HG03439 (cell line): ENCODE measurements at regions not wholly inside any gene's neighbourhood (a gene's known extent, or its start where the extent isn't known, plus 50 kb on each side); places are given as distances from the start of the nearest gene placed in this dataset.
"Not testable (repeated sequence)": the region's sequence is repeated elsewhere in the genome, so short reads cannot be mapped to it uniquely, and the experiment has no call there.

Source experiments
- ATAC-seq: cut with Tn5 transposase; IDR thresholded peaks from one replicate; pipeline ENCODE4 v1.9.1; 2021; ENCODE audit warnings: mild to moderate bottlenecking, moderate library complexity; ENCODE audit not compliant: unreplicated experiment

DNA sequence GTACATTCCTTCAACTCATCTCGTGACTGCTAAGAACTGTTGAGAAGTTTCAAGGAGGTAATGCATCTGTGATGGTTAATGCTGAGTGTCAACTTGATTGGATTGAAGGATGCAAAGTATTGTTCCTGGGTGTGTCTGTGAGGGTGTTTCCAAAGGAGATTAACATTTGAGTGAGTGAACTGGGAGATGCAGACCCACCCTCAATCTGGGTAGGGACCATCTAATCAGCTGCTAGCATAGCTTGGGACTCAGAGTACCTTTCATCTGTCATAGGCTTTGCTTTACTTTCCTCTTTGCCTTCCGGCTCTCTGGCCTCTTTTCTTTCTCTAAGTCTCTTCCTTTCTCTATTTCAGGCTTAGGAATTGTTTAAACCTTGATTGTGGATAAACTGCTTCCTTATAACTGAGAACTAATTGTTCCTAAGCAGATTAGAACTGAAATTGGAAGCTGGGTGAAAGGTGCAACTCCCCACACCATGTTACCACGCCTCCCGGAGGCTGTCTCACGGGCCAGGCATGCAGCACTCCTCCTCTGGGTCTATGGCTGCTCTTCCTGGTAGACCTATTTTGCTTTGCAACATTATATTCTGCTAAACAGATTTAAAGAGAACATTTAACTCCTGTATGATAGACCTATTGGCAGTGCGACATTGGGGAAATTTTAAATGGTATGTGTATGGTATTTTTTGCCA, 298.2 kb downstream of the CCSER2 start:
- ATAC-seq = no peak

DNA sequence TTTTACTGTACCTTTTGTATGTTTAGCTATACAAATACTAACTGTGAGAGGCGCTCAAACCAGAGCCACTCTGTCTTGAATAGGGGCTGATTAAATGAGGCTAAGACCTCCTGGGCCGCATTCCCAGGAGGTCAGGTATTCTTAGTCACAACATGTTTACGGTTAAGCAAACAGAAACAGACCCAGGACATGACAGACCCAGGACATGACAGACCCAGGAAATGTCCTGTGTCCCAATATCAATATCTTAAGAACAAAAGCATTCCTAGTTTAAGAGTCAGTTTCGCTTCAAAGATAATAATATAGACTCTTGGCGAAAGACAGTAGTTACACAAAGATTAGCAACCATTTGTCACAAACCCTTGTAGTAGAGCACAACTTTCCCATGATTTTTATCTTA, 304.5 kb downstream of the CCSER2 start:
- ATAC-seq = no peak

DNA sequence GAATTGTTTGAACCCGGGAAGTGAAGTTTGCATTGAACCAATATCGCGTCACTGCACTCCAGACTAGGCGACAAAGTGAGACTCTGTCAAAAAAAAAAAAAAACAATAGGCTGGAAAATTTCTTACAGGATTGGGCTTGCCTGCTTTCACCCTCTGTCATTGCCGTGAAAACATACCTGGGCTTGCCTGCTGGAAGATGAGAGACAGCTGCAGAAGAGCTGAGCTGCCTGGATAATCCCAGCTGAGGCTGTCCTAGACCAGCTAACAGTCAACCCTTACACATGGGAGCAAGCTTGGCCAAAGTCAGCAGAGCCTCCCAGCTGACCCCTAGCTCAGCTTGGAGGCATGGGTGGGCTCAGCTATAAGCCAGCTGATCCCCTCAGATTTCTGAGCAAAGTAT, 306.2 kb downstream of the CCSER2 start:
- ATAC-seq = no peak

DNA sequence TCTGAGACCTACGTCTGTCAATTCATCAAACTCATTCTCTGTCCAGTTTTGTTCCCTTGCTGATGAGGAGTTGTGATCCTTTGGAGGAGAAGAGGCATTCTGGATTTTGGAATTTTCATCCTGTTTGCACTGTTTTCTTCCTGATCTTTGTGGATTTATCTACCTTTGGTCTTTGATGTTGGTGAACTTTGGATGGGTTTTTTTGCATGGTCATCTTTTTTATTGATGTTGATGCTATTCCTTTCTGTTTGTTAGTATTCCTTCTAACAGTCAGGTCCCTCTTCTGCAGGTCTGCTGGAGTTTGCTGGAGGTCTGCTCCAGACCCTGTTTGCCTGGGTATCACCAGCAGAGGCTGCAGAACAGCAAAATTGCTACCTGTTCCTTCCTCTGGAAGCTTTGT, 322.2 kb downstream of the CCSER2 start:
- ATAC-seq = not testable (repeated sequence)

DNA sequence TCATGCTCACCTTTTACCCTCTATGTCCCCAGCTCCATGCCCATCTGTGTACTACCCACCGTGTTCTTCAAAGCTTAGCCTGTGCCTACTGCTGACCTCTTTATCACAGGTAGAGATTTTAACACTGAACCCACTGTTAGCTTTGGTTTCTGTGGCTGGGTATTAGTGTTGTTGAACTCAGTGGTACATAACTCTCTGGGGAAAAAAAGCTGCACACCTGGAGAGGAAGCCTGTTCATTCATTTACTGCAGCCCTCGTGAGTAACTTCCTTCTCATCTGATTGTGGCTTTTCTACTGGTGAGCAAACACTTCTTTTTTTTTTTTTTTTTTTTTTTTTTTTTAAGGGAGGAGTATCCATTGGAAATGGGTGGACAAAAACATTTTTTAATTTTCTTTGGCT, 326.3 kb downstream of the CCSER2 start:
- no peak for ATAC-seq

DNA sequence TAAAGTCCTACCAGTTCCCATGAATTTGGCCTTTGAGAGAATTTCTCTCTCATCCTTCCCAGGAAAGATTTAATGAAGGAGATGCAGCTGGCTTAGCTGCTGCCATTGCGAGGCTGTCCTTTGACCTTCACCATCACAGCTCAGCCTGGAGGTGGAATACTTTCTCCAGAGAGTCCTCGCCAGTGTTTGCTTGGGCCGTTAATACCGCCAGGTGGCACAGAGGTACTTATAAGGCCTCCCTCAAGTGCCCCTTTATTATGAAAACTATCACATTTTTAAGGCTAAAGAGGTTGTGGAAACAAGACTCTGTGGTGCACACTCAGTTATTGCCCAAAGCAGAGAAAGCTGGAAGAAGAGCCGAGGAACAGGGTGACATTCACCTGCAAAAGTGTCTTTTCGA, 330.6 kb downstream of the CCSER2 start:
- ATAC-seq = no peak

DNA sequence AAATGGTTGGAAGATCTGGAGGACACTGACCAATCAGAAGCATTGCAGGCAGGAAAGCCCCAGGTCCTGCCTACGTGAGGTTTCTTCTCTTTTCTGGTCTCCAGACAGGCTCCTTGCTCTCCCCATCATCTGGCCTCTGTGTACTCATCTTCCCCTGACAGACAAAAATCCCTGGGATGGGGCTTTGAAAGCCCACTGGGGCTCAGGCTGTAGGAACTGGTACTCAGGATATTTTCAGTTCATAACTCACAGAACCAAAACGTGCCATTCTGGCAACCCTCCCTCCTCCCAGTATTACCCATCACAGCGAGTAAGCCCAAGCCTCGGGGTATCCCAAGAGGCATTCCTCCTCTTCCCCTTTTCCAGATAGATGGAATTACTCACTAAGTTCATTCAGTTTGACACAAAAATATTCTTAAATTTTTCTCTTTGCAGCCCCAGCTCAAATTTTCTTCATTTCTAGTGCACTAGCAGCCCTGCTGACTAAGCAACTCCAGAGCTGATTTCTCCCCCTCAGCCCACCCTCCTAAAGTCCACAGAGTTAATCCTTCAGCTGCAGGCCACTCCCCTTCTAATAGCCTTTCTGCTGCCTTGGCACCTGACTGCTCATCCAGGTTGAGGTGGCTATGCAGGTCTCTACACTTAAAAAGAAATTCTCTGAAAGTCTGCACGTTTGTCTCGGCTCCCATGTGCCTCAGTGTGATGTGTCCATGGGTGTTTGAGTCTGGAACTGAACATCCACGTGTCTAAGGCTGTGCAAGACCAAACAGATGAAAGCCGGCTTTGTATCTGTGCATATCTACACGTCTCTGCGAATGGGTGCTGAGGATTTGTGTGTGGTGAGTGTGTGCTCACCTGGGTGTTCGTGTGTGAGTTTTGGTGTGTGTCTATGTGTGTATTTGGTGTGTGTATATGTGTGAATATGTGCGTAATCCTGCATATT, 331.4 kb downstream of the CCSER2 start:
- no peak for ATAC-seq

DNA sequence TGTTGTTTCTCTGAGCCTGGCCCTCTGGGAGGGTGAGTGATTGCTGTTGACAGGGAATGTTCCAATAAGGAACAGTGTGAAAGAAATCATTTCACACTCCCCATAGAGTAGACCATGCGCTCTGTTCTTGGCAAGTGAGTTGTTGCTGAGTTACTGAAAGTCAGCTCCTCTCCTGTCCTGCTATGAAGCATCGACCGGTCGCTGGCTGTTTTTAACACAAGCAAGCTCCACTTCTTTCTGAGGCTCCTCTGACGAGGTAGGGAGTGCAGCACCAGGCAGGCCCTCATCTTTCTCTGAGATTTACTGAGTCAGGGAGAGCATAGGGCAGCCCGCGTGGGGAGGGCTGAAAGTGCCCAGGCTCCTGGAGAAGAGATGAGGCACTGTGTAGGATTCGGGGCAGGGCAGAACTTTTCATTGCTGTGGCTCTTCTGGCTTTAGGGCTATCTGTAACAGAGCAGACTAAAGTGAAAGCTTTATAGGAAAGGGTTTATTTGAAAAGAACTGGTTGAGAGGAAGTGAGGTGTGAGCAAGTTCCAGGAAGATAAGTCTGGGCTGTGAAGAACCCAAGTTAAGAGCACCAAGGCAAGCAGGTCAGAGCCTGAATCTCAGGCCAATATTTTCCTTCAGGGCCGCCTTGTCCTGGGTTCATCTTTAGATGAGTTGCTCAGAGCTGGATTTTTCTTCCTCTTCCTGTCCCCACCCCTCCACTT, 332.2 kb downstream of the CCSER2 start:
- no peak for ATAC-seq

DNA sequence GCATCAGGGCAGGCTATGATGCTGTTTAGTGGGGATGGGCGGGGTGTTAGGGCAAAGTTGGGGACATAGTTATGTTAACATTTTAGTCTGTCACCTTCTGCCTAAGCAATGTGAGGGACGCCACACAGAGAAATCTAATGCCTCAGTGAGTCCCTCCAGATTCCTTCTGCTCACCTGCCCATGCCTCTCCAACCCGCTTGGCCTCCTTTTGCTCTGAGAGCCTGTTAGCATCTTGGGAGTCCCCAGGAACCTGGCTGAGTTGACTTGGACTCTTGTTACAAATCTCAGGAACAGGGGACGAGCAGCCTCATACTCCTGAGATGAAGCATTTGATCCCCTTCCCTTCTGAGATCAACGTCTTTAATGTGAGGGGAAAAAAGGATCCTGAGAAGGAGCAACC, 336.8 kb downstream of the CCSER2 start:
- no peak for ATAC-seq

DNA sequence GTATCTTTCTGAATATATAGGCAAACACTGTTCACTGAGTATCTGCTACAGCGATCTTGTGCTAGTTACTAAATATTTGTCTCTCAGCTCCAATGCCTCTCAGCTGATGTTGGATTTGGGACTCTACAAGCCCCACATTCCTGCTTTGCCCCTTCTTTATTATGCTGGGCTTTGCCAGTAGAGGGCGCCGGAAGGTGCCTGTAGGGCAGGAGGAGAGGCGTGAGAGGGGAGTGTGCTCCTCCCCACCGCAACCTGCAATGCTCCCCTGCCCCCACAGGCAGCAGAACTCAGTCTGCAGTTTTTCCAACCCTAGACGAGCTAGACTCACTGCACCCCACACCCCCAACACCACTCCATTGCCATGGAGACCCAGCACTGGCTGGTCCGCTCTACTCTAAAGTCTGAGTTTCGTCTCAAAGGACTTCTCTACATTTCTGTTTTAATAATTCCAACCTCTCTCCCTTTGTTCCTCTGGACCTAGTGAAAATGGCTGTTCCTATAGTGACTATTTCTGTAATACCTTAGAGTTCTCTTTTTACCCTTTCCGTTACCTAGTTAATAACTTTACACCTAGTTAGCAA, 337.6 kb downstream of the CCSER2 start:
- peak; percentile 56 for ATAC-seq

DNA sequence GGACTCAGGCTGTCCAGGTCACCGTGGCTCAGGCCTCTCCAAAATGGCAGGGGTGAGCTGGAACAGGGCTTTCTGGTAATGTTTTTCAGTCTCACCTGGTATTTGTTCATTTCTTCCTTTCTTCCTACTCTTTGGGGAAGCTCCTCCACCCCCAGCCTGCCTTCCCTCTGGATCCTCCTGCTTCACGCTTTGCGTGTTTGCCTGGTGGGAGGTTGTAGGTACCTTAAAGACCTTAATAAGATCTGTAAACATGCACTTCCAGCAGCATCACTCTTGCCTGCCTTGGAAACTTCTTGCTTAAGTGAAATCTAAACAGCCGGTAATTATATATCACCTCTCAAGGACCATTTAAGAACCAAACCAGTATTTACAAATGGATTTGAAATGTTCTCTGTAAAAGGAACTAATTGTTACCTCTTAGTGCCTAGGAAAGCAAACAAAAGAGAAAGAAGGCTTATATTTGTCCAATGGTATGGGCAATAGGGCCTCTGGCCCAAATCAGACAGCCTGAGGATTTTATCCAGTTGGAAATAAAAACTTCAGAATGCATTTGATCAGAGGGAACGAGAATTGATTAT, 339.9 kb downstream of the CCSER2 start:
- ATAC-seq = no peak

DNA sequence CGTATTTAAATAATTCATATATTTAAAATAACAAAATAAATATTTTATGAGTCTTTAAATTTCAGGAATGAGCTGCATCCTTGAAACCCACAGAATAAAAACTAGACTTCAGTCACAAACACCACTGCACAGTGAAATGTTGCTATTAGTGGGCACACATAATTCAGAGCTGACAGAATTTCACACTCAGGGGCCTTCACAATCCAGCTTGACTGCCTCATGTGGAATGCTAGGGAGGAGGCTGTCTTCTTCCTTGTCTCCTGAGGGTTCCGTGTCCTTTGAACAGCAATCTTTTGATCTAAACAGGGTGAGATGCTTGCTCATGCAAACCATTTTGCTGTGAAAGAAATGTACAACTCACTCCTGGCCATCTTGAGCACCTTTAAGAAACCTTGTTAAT, 346.7 kb downstream of the CCSER2 start:
- no peak for ATAC-seq

DNA sequence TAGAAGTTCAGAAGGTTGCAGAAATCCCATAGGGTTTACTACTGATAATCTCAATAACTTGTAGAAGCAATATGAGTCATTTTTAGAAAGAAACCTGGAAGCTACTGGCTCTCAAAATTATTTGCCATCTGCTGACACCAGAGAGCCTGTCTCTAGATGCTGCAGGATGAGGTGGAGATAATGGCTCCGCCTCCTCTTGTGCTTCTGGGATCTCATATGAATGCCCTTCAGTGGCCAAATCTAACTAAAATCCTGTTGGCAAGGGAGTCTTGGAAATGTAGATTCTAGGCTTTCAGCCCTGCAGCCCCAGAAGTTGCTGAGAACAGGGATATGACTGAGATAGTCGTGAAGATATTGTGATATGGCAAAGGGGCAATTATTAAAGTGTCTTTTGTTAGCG, 348.1 kb downstream of the CCSER2 start:
- ATAC-seq = no peak

DNA sequence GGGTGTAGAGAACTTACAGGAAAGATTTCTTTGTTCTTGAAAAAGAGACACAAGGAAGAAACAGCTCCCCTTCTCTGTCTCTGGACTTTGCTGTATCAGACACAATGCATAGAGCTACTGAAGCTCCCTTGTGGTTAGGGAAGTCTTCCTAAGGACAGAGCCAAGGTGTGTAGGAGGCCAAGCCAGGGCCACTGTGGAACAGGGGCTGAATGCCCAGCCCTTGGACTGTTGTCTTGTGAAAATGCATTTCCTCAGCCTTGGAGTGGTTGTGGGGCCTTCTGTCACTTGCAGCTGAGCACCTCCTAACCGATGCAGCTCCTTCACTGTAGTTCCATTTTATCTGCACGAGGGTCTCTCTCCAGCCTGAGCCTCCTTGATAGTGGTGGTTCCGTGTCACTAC, 353.4 kb downstream of the CCSER2 start:
- ATAC-seq = no peak

DNA sequence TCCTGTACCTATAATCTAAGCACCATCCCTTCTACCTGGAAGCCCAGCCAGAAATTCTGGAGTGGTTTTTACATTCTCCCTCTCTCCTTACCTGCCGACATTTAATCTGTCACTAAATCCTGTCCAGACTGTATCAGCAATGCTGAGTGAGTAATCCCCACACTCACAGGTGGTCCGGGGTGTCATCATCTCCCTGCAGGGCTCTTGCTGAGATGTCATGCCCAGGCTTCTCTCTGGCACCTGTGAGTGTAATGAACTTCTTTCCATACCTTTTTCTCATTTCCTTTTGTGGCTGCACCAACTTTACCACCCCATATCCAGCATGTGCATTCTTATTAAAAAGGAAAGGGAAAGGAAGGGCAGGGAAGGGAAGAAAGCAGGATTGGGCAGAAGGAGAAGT, 355.2 kb downstream of the CCSER2 start:
- ATAC-seq = no peak

DNA sequence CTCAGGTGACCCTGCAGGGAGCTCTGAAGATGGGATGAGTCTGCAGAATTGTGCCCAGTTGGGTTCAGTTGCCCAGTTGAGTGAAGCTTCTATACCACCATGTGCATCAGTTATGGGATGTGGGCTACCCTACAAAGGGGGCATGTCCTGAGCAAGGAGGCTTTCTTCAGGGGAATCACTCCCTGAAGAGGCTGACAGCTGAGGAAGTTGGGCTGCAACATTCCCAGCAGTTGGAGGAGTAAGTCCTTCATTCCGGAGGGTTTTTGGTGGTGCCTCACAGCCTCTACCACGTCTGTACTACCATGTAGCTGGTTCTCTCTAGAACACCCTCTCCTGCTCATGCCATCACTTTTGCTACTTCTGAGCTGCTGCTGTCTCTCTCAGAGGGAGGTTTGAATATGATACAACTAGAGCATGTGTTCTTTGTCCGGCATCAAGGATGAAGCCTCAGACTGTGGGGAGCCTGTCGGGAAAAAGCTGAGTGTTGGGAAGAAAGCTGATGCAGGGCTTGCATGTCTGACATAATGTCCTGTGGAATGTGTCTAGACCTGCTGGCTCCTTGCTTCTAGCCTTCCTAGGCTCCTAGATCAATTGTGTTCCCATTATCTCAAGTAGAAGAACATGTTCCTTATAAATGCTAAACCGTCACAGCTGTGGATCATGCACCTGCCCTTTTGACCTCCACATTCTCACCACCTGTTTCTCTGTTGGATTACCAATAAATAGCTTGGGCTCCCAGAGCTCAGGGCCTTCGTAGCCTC, 355.8 kb downstream of the CCSER2 start:
- no peak for ATAC-seq

DNA sequence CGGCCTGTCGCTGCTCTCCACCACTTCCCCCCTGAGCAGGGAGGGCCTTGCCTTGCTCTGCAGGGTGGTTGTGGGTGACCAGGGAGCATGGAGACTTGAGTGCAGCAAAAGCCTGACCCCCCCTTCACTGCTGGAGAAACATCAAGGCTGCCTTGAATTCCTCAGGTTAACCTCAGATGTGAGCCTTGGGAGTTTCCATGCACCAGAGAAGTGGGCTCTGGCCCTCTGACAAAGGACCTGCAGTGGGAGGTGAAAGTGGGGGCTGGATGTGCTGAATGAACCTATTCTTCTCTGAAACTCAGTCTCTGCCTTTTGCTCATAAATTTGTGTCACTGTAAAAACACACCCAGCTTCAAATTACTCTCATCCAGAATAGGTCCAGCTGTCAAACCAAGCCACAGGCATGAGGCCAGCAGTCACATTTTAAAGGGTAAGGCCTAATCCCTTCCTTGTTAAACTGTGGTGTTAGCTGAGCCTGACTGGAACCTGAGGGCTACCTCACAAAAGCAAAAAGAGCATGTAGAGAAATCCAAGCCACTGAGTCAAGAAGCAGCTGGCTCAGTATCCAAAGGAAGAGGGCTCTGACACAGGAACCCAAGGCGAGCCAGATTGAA, 356.8 kb downstream of the CCSER2 start:
- no peak for ATAC-seq

DNA sequence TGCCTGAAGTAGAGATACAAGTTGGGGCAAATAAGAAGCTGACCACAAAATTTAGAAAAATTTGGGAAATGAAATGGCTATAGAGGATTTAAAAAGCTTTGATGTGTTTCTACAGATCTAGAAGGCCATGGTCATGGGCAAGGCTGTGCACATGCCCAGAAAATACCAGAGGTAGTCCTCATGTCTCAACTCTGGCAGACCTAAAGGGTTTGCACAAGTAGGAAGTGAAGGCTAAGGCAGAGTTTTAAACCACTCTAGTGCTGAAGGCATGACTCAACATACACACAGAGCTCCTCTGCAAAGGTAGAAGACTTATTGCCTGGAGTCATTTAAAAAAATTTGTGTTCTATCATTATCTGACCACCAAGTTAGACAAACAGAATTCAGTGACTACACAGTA, 364.6 kb downstream of the CCSER2 start:
- no peak for ATAC-seq

DNA sequence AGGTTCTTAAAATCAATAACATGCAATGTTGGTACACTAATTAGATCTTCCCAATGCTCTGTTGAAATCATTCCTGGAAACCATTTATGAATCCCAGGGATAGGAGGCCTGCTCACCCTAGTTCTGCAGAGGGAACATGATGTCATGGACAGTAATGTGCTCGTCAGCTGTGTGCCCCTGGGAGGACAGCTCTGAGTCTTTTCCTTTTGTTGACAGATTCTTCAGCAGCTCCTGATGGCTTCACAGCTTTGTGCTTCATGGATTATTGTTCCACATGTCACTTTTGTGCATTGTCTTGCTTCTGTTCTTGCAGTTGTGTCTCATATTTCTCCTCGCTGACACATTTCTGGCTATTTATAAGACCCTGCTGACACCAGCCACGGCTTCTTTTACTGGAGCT, 367.5 kb downstream of the CCSER2 start:
- no peak for ATAC-seq

DNA sequence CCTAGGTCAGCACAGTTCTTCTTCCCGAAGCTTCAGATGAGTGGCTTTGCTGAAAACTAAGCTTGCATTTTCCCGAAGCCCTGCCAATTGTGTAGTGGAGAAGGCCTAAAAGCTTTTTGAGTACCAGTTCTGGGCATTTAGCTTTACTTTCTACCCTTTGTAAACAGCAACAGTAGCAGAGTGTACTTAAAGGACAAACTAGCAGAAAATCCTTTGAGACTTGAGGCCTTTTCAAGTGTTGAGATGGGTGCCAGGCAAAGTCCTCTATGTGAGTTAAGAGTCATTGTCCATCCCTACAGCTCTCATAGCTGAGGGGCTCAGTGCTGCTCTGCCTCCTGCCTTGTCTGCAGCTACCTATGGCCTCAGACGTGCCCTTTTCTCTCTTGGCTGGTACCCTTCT, 368.2 kb downstream of the CCSER2 start:
- ATAC-seq = no peak
